Colonic mucosa (tissue), 4 donors: ENCODE measurements at regions not wholly inside any gene's neighbourhood (a gene's known extent, or its start where the extent isn't known, plus 50 kb on each side); places are given as distances from the start of the nearest gene placed in this dataset.
"Not testable (repeated sequence)": the region's sequence is repeated elsewhere in the genome, so short reads cannot be mapped to it uniquely, and the experiment has no call there.

Source experiments
- DNase-seq: peaks from one replicate; pipeline ENCODE4 v3.0.0-alpha.2; 2020
- H3K27ac ChIP-seq: fragments of 200-600 bp; one replicate; pipeline ENCODE4 v1.8.0; 2021
- H3K27me3 ChIP-seq: fragments of 200-600 bp; one replicate; pipeline ENCODE4 v1.8.0; 2021
- H3K36me3 ChIP-seq: fragments of 200-600 bp; one replicate; pipeline ENCODE4 v1.8.0; 2021
- H3K4me1 ChIP-seq: fragments of 200-600 bp; one replicate; pipeline ENCODE4 v1.8.0; 2021; ENCODE audit warnings: mild to moderate bottlenecking
- H3K4me3 ChIP-seq: fragments of 200-600 bp; one replicate; pipeline ENCODE4 v1.8.0; 2021
- H3K9ac ChIP-seq, 2 donors: one replicate each; pipeline ENCODE4 v1.7.0; 2013; ENCODE audit warnings: control low read depth in 2 of 2, low read depth in 2 of 2, low read length in 2 of 2
- H3K9me3 ChIP-seq: fragments of 200-600 bp; one replicate; pipeline ENCODE4 v1.8.0; 2021
- CTCF ChIP-seq: fragments of 200-600 bp; IDR thresholded peaks from one replicate; pipeline ENCODE4 v1.8.0; 2022; ENCODE audit warnings: antibody characterized with exemption, mild to moderate bottlenecking
- intact Hi-C: fragments of 100-400 bp; cut with DNase I; formaldehyde crosslinking; loops from one replicate; pipeline ENCODE4 v1.14.1; 2022
- donor health status: healthy.
- donor health status: DM: no; HTN: no; CAD: no.
- donor health status: DM: no; HTN: no; CAD: no.

- DNase-seq: not testable (repeated sequence)
Measured at GRCh38 chr9:84535973-84536372, 133.6 kb upstream of the NTRK2 start.

GRCh38 chr9:84538879-84539278, 130.7 kb upstream of the NTRK2 start:
- TF ChIP-seq CTCF: no peak
- Histone ChIP-seq H3K27me3 (no peaks in the 10 kb centered on the region), H3K27ac (no peak overlapping the region), H3K36me3 (no peaks in the 10 kb centered on the region), H3K9ac (no peak overlapping the region), H3K4me3 (no peak overlapping the region), H3K9me3 (no peaks in the 10 kb centered on the region), H3K4me1 (no peaks in the 10 kb centered on the region)
- no peak for DNase-seq
- intact Hi-C loops: no loop called here

More at GRCh38 chr9:84535973-84536372, 133.6 kb upstream of the NTRK2 start:
- H3K27ac ChIP-seq, H3K9me3 ChIP-seq, H3K4me3 ChIP-seq, H3K4me1 ChIP-seq, H3K36me3 ChIP-seq, intact Hi-C loops, H3K9ac ChIP-seq, H3K27me3 ChIP-seq: not testable (repeated sequence)

GRCh38 chr9:84542554-84542953, 127.0 kb upstream of the NTRK2 start:
- TF ChIP-seq CTCF: no peak
- intact Hi-C loops: no loop called here

GRCh38 chr9:84554069-84554664, 115.4 kb upstream of the NTRK2 start:
- H3K9me3 ChIP-seq: no peaks in the 10 kb centered on the region
- H3K27me3 ChIP-seq: no peaks in the 10 kb centered on the region
- H3K36me3 ChIP-seq: no peaks in the 10 kb centered on the region
- DNase-seq: no peak
- no peak overlapping the region for H3K9ac ChIP-seq
- H3K27ac ChIP-seq: no peak overlapping the region
- intact Hi-C loops: no loop called here
- no peak for TF ChIP-seq CTCF
- H3K4me1 ChIP-seq: no peaks in the 10 kb centered on the region
- H3K4me3 ChIP-seq: no peak overlapping the region

More at GRCh38 chr9:84542554-84542953, 127.0 kb upstream of the NTRK2 start:
- H3K9ac ChIP-seq: no peak overlapping the region
- no peaks in the 10 kb centered on the region for H3K36me3 ChIP-seq
- no peak overlapping the region for H3K27ac ChIP-seq
- H3K4me3 ChIP-seq: no peak overlapping the region
- no peaks in the 10 kb centered on the region for H3K27me3 ChIP-seq
- H3K9me3 ChIP-seq: no peaks in the 10 kb centered on the region
- DNase-seq: no peak
- no peaks in the 10 kb centered on the region for H3K4me1 ChIP-seq

- no peaks in the 10 kb centered on the region for H3K27me3 ChIP-seq
- H3K9me3 ChIP-seq: no peaks in the 10 kb centered on the region
- no peak overlapping the region for H3K9ac ChIP-seq
- intact Hi-C loops: no loop called here
- no peak overlapping the region for H3K27ac ChIP-seq
- TF ChIP-seq CTCF: no peak
- no peaks in the 10 kb centered on the region for H3K4me1 ChIP-seq
- H3K36me3 ChIP-seq: no peaks in the 10 kb centered on the region
- no peak for DNase-seq
- H3K4me3 ChIP-seq: no peak overlapping the region
Measured at GRCh38 chr9:84556556-84556955, 113.0 kb upstream of the NTRK2 start.

GRCh38 chr9:84557751-84558150, 111.8 kb upstream of the NTRK2 start:
- intact Hi-C loops: no loop called here
- Histone ChIP-seq H3K9me3 (no peaks in the 10 kb centered on the region), H3K4me1 (no peaks in the 10 kb centered on the region), H3K4me3 (no peak overlapping the region), H3K27ac (no peak overlapping the region), H3K27me3 (no peaks in the 10 kb centered on the region), H3K36me3 (no peaks in the 10 kb centered on the region), H3K9ac (no peak overlapping the region)
- TF ChIP-seq CTCF: no peak
- no peak for DNase-seq
